Renal cortical epithelial cell (primary cell): ENCODE measurements at regions not wholly inside any gene's neighbourhood (a gene's known extent, or its start where the extent isn't known, plus 50 kb on each side); places are given as distances from the start of the nearest gene placed in this dataset.
"Not testable (repeated sequence)": the region's sequence is repeated elsewhere in the genome, so short reads cannot be mapped to it uniquely, and the experiment has no call there.

ENCODE experiments used
- DNase-seq: peaks from one replicate; pipeline ENCODE4 v3.0.0-alpha.2; 2011; ENCODE audit warnings: low read depth

- no peak for DNase-seq
Measured at GRCh38 chr4:149045731-149046130, 603.5 kb upstream of the NR3C2 start.

- DNase-seq: not testable (repeated sequence)
Measured at GRCh38 chr4:149039786-149040185, 597.6 kb upstream of the NR3C2 start.

DNA sequence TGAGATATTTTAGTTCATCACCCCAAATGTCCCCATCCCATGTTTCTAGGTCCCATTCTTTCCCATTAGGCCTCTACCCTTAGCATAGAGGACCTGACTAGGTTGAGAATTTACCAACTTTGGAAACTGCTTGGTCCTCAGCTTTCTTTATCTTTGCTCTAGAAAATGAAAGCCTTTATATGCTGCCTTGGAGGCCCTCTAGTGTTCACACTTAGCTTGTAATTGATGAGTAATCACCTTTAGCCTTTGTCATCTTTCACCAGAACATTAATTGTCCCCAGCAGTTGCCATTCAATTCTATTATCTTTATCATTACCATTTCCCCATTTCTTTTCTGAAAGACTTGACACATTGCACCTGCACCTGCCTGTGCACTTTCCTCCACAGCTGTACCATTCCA, 589.2 kb upstream of the NR3C2 start:
- DNase-seq: peak; percentile 53

DNA sequence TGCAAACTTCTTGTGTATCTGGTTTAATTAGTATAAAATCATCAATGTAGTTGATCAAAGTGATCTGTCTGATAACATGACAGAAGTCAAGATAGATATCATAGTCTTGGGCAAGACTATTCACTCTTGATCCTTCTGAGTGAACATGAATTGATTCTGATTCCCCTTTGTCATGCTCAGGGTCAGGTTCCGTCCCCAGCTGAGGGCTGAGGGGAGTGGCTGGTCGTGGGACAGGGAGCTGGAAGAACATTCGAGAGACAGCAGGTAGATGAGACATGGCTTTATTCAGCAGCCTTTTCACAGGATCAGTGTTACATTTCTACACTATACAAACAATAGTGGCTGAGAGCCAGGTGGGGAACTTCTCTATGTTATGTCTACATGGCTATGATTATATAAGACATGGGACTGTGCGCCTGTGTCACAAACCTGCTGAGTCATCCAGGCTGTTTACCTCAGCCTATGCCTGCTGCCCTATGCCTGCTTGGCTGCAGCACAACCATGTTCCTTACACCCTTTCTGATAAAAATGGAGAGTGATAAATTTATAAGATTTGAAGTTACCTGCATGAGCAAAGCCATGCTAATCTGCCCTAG, 586.9 kb upstream of the NR3C2 start:
- peak; percentile 34 for DNase-seq

DNA sequence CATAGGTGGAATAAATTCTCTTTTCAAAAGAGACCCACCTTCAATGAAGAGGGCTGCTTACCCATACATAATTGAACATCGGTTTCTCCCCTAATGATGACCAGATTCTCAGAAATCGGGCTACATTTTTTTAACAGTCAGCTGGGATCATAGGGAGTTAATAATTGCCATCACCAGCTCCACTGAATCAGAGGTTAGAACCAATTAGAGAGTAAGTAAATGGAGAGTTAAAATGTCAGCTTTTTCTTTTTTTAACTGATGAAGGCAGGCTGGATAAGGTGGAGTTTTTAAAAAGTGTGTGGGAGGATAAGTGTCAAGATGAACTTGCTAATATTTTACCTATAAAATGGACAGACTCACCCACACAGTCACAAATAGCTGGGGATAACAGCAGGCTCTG, 584.5 kb upstream of the NR3C2 start:
- DNase-seq: peak; percentile 62

GRCh38 chr4:149017002-149017734, 575.0 kb upstream of the NR3C2 start:
- peak; percentile 91 for DNase-seq

GRCh38 chr4:149009223-149009622, 567.0 kb upstream of the NR3C2 start:
- peak; percentile 50 for DNase-seq

DNA sequence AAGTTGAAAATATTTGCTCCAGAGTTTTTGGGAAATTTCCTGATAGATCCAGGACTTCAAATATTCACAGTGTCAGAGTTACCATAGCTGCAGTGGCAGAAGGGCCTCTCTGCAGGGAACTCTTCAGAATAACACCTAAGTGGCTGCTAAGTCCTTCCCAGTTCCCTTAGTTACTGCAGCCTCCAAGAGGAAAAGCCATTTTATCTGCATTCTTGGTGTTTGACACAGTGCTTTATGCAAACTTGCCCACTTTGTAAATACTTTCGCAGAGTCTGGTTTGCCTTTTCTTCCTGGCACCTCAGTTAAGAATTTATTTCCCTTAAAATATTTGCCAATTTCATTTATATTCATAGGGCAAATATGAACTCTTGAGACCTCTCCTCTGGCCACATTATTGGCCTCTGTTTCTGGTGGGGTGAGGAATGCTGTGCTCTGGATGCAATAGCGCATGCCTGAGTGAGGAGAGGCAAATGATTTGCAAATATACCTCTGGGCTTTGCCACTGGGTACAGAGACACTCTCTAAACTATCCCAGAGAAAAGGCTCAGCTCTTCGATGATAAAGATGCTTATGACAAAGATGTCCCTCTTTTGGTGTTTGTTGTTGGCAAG, 566.3 kb upstream of the NR3C2 start:
- peak; percentile 54 for DNase-seq

DNA sequence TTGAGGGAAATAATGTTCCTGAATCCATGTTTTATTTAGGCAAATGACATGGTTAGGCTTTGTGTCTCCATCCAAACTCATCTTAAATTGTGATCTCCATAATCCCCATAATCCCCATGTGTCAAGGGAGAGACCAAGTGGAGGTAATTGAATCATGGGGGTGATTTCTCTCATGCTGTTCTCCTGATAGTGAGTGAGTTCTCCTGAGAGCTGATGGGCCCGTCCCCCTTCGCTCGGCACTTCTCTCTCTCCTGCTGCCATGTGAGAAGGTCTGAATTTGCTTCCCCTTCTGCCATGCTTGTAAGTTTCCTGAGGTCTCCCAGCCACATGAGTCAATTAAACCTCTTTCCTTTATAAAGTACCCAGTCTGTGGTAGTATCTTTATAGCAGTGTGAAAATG, 563.0 kb upstream of the NR3C2 start:
- DNase-seq: no peak

GRCh38 chr4:148999924-149000323, 557.7 kb upstream of the NR3C2 start:
- no peak for DNase-seq

GRCh38 chr4:148998719-148999118, 556.5 kb upstream of the NR3C2 start:
- DNase-seq: no peak

DNA sequence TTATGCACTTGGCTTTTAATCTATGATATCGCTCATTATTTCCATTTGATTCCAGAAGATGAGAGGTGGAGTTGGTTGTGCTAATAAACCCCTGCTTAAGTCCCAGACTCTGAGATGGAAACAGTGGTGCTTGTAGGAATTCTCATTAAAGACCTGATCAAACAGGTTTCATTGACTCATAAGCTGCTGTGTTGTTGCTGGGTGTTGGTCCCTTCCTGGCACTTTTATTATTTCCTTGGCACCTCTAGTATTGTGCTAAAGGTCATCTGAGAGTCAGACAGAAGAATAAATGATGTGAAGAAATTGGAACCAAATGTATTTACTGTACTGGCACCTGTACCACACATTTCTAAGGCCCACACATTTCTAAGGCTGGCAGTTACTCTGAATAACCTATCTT, 544.7 kb upstream of the NR3C2 start:
- DNase-seq: peak; percentile 94

DNA sequence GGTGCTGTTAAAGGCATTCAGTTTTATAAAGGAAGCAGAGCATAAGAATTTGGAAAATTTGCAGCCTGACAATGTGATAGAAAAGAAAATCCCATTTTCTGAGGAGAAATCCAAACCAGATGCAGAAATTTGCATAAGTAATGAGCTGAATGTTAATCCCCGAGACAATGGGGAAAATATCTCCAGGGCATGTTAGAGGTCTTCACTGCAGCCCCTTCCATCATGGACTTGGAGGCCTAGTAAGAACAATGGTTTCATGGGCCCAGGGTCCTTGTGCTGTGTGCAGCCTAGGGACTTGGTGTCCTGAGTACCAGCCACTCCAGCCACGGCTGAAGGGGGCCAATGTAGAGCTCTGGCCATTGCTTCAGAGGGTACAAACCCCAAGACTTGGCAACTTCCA, 542.7 kb upstream of the NR3C2 start:
- DNase-seq: no peak

- DNase-seq: no peak
Measured at GRCh38 chr4:148982200-148982599, 540.0 kb upstream of the NR3C2 start.

GRCh38 chr4:148980782-148981480, 538.7 kb upstream of the NR3C2 start:
- no peak for DNase-seq

GRCh38 chr4:148978301-148978700, 536.1 kb upstream of the NR3C2 start:
- DNase-seq: no peak

DNA sequence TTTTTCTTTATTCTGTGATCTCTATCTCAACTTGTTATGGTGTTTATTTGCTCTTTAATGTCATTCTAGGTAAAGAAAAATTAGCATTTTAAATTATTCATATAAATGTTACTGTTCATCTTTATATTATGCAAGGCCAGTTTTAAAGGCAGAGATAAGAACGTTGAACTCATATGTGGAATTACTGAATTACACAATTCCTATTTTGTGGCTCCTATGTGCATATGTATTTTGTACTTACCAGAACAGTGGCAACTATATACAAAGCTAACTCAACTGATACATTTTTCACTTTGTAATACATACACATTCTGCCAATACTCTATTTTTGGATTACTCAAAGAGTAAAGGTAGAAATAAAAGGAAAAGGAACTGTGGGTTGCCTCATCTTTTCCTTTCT, 533.2 kb upstream of the NR3C2 start:
- no peak for DNase-seq

DNA sequence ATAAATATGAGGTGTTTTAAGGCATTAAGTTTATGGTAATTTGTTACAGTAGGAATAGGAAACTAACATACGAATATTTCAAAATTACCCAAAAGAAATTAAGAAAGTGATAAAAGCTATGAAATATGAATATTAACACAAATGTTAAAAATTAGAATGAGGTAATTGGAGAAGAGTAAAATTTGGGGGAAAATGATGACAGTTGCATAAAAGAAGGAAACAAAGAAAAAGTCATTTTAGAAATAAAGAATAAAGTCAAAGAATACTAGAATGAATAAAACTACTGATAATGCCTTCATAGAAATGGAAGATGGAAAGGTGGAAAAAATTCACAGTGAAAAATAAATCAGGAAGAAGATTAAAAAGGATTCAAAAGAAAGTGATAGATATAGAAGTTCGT, 522.9 kb upstream of the NR3C2 start:
- no peak for DNase-seq

GRCh38 chr4:148964456-148964855, 522.2 kb upstream of the NR3C2 start:
- no peak for DNase-seq

DNA sequence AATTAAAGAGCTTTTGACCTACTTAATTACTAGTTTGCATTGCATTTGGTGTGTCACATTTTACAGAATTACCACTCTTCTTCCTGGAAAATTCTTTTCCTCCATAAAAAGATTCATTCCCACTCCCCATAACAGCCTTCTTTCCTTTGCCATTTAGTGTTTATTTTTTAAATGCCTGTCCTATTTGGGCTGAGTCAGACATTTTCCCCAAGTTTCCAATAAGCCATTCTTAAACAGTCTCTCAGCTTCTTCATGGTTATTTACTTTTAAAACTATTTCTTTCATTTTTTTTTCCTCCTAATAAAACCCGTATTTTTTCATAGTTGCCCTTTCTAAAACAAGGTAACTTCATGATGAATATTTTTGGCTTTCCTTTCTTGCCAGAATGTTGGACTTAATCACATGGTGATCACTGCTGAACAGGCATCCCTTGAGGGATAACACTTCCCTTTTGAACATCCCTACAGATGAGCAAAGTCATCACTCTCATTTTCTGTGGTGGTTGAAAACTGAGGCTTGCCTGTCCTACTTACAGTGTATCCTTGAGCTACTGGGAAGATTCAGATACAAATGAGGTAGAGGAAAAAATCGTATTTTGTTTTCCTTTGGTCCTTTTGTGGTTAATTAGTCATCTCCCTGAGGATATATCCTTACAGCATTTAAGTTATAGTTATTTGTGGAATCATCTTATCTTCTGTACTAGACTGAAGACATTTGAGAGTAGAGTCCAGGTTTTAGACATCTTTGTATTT, 520.5 kb upstream of the NR3C2 start:
- no peak for DNase-seq

DNA sequence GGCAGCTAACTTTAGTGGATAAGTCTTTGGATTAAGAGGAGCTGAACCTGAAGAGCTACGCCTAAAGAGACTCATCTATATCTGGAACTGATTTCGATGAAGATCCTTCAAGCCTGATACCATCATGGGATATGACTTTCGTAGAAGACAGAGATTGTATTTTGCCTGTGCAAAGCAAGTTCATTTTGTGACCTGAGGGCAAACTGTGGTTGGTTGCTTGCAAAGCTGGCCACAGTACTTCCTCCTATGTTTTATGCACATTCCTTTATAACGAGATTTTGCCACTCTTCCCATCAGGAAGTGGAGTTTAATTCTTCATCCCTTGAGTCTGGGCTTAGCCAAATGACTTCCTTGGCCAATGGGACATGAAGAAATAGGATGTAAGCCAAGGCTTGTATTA, 519.3 kb upstream of the NR3C2 start:
- DNase-seq: peak; percentile 23

GRCh38 chr4:148958317-148958716, 516.1 kb upstream of the NR3C2 start:
- DNase-seq: no peak
